GM19468 (cell line): ENCODE measurements at regions not wholly inside any gene's neighbourhood (a gene's known extent, or its start where the extent isn't known, plus 50 kb on each side); places are given as distances from the start of the nearest gene placed in this dataset.

ENCODE experiments used
- ATAC-seq: cut with Tn5 transposase; IDR thresholded peaks from one replicate; pipeline ENCODE4 v1.9.1; 2021; ENCODE audit warnings: mild to moderate bottlenecking, moderate library complexity, moderate number of reproducible peaks; ENCODE audit not compliant: unreplicated experiment; ENCODE audit errors: extremely low read depth

GRCh38 chr3:30199855-30200254 is 406.5 kb upstream of the TGFBR2 start:
- ATAC-seq = no peak

- no peak for ATAC-seq
Measured at GRCh38 chr3:30201715-30202114, 404.7 kb upstream of the TGFBR2 start.

GRCh38 chr3:30203301-30203700 is 403.1 kb upstream of the TGFBR2 start:
- ATAC-seq = no peak

- ATAC-seq = no peak
Measured at GRCh38 chr3:30204126-30204525, 402.3 kb upstream of the TGFBR2 start.

- no peak for ATAC-seq
Measured at GRCh38 chr3:30206051-30206450, 400.4 kb upstream of the TGFBR2 start.

GRCh38 chr3:30221619-30222018 is 384.8 kb upstream of the TGFBR2 start:
- ATAC-seq = no peak

- no peak for ATAC-seq
Measured at GRCh38 chr3:30222441-30222840, 384.0 kb upstream of the TGFBR2 start.

- ATAC-seq = no peak
Measured at GRCh38 chr3:30225021-30225420, 381.4 kb upstream of the TGFBR2 start.

- ATAC-seq = no peak
Measured at GRCh38 chr3:30226601-30227151, 379.7 kb upstream of the TGFBR2 start.

GRCh38 chr3:30227571-30228301 is 378.7 kb upstream of the TGFBR2 start:
- ATAC-seq = no peak

- no peak for ATAC-seq
Measured at GRCh38 chr3:30228302-30228631, 378.1 kb upstream of the TGFBR2 start.

- no peak for ATAC-seq
Measured at GRCh38 chr3:30231277-30232141, 374.9 kb upstream of the TGFBR2 start.

- ATAC-seq = no peak
Measured at GRCh38 chr3:30232142-30232541, 374.3 kb upstream of the TGFBR2 start.

GRCh38 chr3:30233913-30234646 is 372.3 kb upstream of the TGFBR2 start:
- no peak for ATAC-seq

- no peak for ATAC-seq
Measured at GRCh38 chr3:30236011-30236410, 370.4 kb upstream of the TGFBR2 start.

- no peak for ATAC-seq
Measured at GRCh38 chr3:30241721-30242120, 364.7 kb upstream of the TGFBR2 start.

GRCh38 chr3:30245858-30246622 is 360.4 kb upstream of the TGFBR2 start:
- ATAC-seq = no peak

GRCh38 chr3:30248423-30248822 is 358.0 kb upstream of the TGFBR2 start:
- ATAC-seq = peak; percentile 88

GRCh38 chr3:30252474-30252873 is 353.9 kb upstream of the TGFBR2 start:
- no peak for ATAC-seq

GRCh38 chr3:30253832-30254231 is 352.6 kb upstream of the TGFBR2 start:
- ATAC-seq = no peak
